ENCODE measurements at regions not wholly inside any gene's neighbourhood (a gene's known extent, or its start where the extent isn't known, plus 50 kb on each side); places are given as distances from the start of the nearest gene placed in this dataset.

DNA sequence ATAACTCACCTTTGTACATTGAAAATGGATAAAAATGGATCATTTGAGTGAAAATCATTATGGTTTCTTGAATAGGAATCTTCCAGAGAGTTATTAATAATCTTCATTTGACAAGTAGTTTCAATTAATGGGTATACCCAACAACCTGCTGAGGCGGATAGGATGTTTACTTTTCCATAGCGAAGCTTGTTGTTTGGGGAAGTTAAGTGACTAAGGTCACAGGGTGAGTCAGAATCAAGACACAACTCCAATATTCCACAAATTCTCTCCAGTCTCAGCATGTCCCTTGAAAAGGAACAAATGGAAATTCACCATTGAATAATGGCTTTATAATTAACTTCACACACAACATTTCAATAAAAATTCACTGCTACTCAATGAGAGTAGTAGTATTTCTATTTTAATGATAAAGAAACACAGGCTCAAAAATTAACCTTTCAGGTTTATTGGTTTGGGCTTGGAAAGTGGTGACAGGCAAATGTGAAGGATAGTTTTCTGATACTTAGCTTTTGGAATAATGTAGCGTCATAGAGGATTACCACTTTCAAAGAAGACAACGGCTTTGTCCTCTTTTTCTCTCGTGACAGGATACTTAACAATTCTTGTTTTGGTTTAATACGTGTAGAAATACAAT, 211.3 kb downstream of the GPD2 start:
- DNase-seq, result no peak

DNA sequence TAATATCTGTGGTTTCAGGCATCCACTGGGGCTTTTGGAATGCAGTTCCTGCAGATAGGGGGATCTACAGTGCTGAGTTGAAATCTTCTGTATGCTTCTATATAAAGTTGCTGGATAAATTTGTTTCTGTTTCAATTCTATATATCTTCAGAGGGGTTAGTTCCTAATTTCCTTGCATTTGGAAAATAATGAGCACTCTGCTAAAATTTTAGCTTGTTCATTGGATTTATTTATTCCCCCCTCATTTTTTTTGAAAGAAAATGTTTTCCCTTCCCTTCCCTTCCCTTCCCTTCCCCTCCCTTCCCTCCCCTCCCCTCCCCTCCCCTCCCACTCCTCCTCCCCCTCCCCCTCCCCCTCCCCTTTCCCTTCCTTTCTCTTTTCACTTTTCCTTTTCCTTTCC, 212.3 kb downstream of the GPD2 start:
- DNase-seq, result no peak

DNA sequence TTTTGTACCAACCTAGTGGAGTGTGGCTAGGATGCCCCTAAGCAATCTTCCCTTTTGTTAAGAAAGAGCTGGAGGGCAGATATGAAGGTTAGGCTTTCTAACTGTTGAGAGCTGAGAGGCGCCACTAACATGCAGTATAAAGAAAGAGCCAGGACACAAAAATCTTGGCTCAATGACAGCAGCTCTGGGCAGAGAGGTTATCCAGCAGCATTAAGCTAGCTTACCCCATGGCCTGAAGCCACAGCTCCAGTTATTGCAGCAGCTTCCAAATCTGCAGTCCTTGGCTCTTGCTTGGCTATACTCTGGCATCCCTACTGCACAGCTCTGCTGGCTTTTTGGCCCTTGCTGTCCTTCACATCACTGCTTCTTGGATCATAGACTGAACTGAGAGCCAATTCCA, 213.4 kb downstream of the GPD2 start:
- DNase-seq, result peak; percentile 30

DNA sequence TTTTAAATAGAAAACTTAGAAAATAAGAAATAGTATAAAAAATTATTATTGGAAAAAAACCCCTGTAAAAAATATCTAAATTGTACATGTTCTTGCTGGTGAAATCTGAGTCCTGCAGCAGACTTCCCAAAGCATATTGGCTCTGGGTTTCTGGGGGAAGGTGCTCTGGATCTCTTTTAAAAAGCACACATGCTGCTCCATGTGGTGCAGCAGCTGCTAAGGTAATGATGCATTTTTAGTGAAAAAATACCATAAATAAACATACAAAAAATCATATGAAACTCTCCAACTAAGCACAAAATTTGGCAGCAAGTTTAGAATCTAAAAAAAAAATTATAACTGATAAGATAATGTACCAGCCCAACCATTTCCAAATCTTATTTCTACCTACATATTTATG, 216.5 kb downstream of the GPD2 start:
- no peak for DNase-seq

DNA sequence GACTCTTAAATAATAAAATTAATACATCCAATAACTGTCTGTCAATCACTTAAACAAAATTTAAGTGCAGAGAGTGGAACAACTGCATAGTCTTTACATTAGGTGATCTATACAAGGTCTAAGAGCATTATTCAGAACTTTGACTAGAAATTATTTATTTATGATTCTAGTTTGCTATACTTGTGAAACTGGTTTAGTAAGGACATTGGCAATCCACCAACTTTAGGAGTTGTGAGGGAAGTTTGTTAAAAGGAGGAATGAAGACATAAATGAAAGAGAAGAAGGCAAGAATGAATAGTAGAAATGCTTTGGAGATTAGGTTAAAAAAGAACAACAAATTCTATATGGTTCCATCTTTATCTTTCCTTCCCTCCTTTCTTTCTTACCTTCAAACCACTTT, 217.5 kb downstream of the GPD2 start:
- DNase-seq, result no peak

DNA sequence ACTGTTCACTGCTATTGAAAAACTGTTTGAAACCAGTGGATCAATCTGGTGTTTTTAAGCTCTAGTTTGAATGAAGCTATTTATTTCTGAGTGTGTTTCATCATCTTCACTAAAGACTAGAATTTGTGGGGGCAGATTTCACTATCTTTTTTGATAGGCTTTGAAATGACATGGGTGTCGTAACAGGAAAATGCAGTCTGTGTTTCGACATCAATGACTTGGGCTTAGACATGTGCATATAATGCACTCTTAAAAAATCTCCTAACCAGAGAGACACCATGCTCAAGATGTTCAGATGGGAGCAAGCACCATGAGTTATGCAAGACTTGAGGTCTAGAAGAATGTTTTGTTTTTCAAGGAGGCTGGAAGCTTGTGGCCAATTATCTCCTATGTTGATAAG, 221.6 kb downstream of the GPD2 start:
- no peak for DNase-seq

DNA sequence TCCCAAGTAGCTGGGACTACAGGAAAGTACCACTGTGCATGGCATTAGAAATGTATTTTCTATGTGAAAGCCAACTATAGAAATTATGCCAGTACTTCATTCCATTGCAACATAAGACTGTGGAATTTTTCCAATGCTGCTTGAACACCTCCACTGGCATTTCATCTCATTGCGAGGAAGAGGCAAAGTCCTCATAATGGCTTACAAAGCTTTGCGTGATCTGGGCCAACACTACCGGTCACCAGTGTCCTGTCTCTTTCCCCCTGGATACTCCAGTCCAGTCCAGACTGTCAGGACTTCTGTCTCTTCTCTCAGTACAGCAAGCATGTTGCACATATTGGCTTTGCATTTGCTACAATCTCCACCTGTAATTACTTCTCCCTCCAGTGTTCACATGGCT, 223.5 kb downstream of the GPD2 start:
- no peak for DNase-seq

DNA sequence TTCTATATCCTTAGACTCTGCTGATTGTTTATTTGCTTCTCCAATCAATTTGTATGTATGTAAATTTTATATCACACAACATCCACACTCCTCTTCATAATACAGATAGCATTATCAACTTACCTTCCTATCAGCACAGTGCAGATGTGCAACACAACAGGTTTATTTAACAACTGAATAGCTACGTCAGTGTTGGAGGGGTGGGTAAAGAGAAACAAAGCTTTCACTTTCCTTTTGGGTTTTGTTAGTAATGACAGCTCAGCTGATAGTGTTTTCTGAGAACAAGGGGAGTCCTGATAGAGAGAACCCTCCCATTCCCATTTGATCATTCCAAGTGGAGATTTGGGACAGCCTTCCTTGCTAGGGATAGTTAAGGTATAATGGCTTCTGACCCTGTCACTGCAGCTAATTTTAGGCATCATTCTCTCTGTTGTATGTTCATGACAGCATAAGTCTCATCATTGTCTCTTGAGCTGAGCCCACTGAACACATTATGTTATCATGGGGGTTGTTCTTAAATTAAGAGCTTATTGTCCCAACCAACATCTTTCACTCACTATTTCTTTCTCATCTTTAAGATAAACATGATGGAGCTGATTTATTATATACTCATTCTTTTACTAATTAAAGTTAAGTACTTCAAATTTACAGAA, 227.7 kb downstream of the GPD2 start:
- DNase-seq, result no peak

DNA sequence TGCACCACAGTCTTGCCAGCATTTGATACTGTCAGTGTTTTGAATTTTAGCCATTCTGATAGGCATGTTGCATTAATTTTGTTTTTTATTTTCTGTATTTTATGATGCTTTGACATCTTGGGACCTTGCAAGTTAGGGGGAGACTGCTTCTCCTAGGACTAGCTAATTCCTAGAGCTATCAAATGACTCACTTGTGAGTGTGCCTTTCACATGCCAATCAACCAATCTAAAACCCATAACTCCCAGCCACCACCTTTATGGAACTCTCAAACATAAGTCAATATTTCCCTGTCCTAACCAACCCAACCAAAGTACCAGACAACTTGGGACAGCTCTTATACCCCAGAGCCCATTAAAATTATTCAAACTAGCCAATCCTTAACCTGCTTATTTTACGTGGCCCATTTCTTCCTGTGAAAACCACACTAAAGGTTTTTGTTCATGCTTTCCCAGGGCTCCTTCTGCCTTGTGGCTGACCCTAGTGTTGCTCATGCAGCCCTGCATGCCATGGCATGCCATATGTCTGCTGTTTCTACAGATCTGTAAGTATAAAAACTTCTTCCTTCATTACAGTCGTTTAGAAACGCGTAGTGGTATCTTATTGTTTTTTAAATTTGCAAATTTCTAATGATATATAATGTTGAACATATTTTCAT, 230.1 kb downstream of the GPD2 start:
- no peak for DNase-seq

DNA sequence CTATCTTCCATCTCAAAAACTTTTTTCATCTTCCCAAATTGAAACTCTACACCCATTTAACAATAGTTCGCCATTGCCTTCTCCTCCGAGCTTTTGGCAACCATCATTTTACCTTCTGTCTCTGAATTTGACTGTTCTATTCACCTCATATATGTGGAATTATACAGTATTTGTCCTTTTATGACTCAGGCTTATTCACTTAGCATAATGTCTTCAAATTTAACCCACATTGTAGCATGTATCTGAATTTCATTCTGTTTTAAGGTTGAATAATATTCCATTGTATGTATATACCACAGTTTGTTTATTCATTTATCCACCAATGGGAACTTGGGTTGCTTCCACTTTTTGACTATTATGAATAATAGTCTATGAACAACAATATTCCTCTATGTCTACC, 233.9 kb downstream of the GPD2 start:
- DNase-seq, result no peak

DNA sequence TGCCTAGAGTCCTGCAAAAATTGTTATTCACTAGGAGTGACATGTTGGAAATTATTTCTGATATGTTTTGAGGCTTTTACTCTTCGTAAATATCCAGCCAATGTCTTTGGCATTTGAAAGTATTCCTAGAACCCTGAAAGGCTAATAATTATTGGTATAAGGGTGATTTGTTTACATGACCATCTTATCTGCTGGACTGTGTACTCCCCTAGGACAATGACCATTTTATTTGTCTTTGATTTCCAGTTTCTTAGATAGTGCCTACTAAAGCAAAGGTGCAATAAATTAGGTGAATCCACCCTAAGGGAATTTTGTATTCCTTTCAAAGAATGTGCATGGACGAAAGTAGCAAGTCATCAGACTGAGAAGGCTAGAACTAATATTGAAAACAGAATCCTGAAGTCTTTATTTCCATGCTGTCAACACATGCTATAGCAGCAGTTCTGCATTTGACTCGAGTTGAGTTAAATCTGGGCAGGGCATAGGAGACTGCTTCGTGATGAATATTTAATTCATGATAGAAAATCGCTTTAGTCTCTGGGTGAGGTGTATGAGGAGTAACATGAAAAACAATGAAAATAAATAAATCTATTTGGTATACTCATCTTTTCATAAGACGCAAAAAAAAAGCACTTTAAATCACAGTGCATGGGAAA, 235.7 kb downstream of the GPD2 start:
- no peak for DNase-seq

DNA sequence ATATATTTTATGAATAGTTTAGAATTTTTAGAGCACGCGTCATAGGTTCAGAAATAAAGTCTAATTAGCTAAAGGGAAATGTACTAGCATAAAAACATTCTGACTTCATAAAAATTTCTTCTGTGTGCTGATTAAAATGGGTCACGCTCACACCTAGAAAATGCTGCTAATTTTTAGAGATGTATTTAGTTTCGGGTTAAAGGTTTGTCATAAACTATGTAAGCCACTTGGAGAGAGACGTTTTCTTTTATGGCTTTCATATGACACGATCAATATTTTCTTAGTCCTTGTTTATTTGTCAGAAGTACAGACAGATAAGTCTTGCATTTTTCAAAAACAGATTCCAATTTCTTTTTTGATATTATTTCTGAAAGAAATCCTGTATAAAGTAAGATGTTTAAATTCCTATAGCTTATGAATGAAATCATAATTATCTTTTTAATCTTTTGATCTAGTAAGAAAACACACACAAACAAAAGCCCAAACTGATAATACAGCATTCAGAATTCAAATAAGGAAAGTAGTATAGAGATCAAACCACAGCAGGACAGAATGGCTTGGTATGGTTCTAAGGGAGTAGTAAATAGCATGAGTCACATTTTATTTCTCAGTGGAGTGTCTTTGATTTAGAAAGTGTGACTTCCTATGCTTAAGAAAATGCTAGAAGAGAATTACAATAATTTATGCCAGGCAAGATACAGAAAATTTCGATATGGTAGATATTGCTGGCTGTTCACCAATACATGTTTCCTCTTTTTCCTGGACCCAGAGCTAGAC, 236.6 kb downstream of the GPD2 start:
- DNase-seq, result no peak

DNA sequence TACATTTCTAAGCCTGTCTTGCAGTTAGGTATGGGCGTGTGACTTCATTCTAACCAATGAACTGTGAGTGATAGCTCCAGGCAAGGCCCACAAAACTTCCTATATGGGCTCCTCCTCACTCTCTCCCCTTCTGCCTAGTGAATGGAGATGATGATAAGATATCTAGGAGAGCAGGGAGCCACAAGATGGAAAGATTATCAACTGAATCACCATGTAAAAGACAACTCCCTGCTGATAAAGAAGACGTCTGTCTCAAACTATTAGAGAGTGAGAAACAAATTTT, 237.1 kb downstream of the GPD2 start:
- DNase-seq, result no peak

DNA sequence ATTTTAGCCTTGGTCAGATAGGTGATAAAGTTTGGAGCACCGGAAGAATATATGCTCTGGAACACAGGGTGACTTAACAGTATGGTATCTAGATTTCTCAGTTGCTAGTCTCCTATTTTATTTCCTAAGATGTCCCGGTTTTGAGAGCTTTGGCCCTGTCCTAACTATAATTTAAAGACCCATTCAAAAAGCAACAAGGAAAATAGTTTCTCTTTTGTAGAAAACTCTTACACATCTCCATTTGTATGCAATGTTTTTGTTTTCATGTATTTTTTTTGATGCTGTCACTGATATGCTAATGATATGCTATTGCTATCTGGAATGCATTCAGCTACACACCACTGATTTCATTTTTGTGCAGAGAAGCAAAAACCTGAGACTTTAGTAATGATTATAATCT, 237.8 kb downstream of the GPD2 start:
- DNase-seq, result no peak

DNA sequence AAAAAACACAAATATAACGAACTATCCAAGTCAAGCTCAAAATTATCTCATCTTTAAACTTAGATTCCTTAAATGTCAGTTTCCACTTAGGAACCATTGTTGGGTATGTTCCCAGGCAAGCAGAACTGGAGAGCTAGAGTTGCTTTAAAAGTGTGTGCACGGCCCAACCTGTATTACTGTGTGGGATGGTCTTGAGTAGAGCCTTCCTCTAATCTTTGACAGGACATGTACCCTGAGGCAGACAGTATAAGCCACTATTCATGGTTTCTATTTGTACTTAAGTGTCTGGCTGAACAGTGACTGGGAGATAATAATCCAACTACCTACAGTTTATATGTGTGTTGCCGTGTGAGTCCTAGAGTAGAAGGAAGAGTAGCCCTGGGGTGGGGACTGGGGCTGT, 239.7 kb downstream of the GPD2 start:
- no peak for DNase-seq

DNA sequence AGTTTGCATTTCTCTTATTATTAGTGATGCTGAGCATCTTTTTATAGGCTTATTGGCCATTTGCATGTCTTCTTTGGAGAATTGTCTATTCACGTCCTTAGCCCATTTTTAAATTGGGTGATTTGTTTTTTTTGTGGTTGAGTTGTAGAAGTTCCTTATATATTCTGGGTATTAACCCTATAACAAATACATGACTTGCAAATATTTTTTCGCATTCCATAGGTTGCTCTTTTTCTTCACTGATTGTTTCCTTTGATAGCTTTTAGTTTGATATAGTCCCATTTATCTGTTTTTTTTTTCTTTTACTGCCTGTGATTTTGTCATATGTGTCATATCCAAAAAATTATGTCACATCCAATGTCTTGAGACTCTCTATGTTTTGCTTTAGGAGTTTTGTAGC, 243.6 kb downstream of the GPD2 start:
- no peak for DNase-seq

DNA sequence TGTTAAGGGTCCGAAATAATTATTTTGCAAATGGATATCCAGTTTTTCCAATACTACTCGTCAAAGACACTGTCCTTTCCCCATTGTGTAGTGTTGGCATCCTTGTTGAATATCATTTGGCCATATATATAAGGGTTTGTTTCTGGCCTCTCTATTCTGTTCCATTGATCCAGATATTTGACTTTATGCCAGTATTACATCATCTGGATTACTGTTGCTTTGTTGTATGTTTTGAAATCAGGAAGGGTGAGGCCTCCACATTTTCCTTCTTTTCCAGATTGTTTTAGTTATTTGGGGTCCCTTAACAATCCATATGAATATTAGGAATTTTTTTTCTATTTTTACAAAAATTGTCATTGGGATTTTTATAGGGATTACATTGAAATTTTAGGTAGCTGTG, 244.1 kb downstream of the GPD2 start:
- no peak for DNase-seq

DNA sequence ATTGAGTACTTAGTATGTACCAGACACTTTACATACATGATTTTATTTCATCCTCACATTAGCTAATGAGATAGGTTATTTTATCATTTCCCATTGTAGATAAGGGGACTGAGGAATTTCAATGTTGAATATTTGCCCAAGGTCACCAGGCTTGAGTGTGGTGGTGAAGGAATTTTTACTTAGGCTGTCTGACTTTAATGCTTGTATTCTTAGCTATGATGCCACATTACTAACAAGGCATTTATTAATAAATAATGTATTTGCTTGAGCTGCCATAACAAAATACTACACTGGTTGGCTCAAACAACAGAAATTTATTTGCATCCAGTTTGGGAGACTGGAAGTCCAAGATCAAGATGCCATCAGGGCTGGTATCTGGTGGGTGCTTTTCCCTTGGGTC, 250.9 kb downstream of the GPD2 start:
- no peak for DNase-seq

DNA sequence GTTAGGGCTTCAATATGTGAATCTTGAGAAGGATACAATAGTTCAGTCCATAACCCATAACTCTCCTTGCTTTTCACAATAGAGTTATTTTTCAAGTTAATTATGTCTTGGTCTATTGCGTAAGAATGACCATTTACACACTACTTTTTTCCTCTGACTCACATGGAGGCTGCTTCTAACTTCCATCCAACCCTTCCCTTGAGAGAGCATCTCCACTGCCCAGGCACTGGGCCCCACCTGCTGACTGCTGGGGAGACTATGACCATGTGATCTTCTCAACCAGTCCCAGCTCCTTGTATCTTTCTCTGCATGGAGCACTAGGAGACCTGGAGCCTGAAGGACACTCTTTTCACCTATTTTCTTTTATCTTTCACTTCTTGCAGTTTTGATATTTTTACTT, 251.5 kb downstream of the GPD2 start:
- DNase-seq, result no peak

DNA sequence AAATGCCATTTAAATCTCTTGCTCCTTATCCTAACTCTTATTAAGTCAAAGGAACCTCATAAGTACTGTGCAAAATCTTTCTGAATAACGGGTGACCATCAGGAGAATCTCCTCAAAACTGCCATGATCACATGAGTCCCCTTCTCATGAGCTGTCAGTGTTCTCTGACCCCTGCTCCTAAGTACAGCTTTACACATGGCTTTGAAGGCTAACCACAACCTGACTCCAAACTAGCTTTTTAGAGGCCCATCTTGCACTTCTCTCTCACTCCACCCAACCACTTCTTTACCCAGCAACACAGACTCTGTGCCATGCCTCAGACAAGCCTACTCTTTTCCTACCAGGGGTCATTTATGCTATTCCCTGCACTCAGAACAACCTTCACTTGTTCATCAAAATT, 253.8 kb downstream of the GPD2 start:
- DNase-seq, result no peak

DNA sequence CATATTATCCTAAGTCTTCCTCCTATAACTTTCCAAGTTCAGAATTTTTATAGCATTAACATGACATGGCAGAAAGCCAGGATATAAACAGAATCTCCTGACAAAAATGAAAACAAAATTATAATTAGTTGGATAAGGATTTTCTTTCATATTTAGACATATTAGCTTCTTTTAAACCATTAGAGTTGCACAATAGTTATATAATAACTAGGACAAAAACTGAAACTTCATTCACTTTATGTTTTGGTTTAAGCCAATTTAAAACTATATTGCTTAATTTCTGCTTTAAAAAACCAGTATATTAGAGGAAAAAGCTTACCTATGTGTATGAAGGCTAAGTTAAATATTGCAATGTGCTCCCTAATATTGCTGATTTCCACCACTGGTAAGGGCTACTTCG, 254.8 kb downstream of the GPD2 start:
- DNase-seq, result no peak

DNA sequence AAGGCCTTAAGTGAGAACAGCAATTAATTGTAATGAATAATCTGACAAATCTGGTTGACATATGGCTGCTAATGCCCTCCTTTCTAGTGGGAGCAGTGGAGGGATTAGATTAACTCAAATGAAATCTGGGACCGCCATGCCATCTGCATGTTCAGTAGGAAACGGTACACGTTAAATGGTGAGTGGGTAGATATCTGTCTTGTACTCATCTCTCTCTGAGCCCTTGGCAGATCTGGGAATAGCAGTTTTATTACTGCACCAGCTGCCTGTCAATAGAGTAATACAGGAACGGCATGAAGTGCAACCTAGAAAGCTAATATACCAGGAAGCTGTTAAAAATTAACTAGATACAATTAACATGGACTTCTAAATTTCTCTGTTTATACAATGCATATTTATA, 258.8 kb downstream of the GPD2 start:
- DNase-seq, result no peak

DNA sequence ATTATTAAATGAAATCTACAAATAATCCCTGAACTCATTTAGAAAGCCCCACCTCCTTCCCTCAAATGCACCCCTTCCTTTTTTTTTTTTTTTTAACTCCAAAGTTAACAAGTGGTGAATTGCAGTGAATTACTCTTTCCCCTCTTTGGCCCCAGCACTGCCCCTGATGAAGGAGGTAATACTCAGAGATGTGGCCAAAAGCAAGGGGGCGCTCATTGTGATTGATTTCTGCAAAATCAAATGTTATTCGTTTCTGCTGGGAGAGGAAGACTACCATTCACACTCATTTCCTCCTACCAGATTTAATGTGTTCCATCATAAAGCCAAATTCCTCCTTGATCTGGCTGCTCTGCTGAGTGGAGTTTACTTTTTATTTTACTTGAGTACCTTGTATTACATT, 259.4 kb downstream of the GPD2 start:
- no peak for DNase-seq
